NB4 (cell line): ENCODE measurements at regions not wholly inside any gene's neighbourhood (a gene's known extent, or its start where the extent isn't known, plus 50 kb on each side); places are given as distances from the start of the nearest gene placed in this dataset.

Experiments used
- DNase-seq: peaks from one replicate; pipeline ENCODE4 v3.0.0; 2010; ENCODE audit warnings: low read depth
- H3K4me3 ChIP-seq: one replicate; pipeline ENCODE4 v1.5.1; 2011; ENCODE audit warnings: mild to moderate bottlenecking, low read depth, low read length, moderate library complexity
- CTCF ChIP-seq: IDR thresholded peaks from one replicate; pipeline ENCODE4 v1.5.1; 2012; ENCODE audit warnings: low read depth, low read length
- MAX ChIP-seq: IDR thresholded peaks from 2 replicates; pipeline ENCODE4 v1.6.1; 2011; ENCODE audit warnings: low read depth, low read length
- MYC ChIP-seq: IDR thresholded peaks from 2 replicates; pipeline ENCODE4 v1.6.1; 2011; ENCODE audit warnings: low read depth, low read length
- POLR2A ChIP-seq: IDR thresholded peaks from 2 replicates; pipeline ENCODE4 v1.6.1; 2011; ENCODE audit warnings: mild to moderate bottlenecking; ENCODE audit not compliant: insufficient read length; ENCODE audit errors: extremely low read depth

DNA sequence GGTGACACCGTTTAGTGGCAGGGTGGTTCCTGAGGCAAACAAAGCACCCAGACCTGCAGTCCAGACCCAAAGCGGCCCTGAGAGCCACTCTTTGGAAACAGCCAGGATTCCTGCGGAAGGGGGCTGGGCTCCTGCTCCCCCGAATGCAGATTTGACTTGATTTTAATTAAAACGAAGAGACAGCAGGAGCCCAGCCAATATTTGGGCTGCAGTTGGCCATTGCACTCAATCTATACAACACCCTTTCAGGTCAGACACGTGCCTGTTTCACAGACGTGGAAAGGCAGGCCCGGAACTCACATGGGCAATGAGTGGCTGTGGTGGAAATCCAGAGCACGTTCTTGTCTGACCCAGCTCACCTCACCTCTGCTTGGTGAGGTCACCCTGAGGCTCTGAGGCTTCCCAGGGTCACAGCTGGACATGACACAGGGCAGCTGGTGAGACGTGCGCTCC lies 122.4 kb downstream of the NDUFA10 start:
- no peak for DNase-seq
- no peak overlapping the region for H3K4me3 ChIP-seq
- TF ChIP-seq POLR2A (no peak), MYC (no peak), CTCF (no peak), MAX (no peak)

DNA sequence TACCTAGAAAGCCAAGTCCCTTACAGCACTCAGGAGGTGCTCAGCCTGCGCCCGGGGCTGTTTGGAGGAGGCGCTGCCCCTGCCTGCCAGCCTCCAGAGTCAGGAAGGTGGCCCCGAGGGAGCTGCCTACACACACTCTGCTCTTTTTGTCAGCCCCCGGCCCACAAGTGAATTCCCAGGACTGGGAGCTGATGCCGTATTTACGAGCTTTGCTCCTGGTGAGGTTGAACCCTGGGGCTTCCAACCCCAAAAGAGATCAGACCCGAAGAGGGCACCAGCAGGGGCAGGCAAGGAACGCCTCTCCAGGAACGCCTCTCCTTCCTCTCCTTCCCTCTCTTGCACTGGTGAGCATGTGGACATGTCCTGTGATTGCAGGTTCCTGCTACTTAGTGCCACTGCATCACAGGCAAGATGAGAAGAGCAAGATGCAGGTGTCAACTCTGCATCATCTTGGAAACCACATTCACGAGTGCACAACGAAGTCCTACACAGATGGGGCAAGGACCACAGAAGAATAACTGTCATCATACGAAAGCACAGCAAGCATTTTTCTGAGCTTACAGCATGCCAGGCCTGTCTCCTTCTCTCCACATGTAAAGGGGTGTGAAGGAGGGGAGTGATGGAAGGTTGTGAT lies 126.7 kb downstream of the NDUFA10 start:
- no peak overlapping the region for H3K4me3 ChIP-seq
- no peak for DNase-seq
- TF ChIP-seq CTCF (no peak), POLR2A (no peak), MAX (no peak), MYC (no peak)

GRCh38 chr2:239897596-239898235 lies 127.4 kb downstream of the NDUFA10 start:
- H3K4me3 ChIP-seq = no peak overlapping the region
- TF ChIP-seq POLR2A (no peak), CTCF (no peak), MYC (no peak), MAX (no peak)
- DNase-seq = no peak

GRCh38 chr2:239896075-239896474 lies 129.1 kb downstream of the NDUFA10 start:
- DNase-seq = no peak
- H3K4me3 ChIP-seq = no peak overlapping the region
- TF ChIP-seq MAX = no peak
- TF ChIP-seq MYC = no peak
- TF ChIP-seq CTCF = no peak
- no peak for TF ChIP-seq POLR2A

- TF ChIP-seq POLR2A (no peak), MYC (no peak), CTCF (no peak), MAX (no peak)
- H3K4me3 ChIP-seq = no peak overlapping the region
- no peak for DNase-seq
Observed at GRCh38 chr2:239895669-239896068, 129.5 kb downstream of the NDUFA10 start.
